ENCODE measurements at regions not wholly inside any gene's neighbourhood (a gene's known extent, or its start where the extent isn't known, plus 50 kb on each side); places are given as distances from the start of the nearest gene placed in this dataset.

DNA sequence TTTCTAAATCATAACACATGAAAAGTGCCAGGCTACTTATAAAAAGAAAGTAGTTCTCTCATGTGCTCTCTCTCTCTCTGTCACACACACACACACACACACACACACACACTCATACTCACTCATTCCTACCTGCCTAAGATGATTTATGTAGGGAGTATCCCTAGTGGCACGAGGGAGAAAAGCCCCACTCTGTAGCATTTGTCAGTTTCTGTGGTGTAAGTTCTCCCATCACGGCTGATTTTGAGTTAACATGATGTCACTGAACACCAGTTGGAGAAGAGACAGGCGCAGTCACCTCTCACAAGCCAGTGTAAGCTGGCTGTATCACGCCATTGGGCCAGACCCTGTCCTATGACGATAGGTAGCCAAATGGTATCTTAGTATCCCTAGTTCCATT lies 395.4 kb downstream of the SFMBT2 start:
- TF ChIP-seq STAT1 (IDR thresholded peaks at IDR 0.05; ENCODE audit: unreplicated experiment) (no peak), REST (IDR thresholded peaks at IDR 0.05; ENCODE audit: unreplicated experiment) (no peak), ZNF462 (CRISPR knock-in tag; IDR thresholded peaks at IDR 0.05) (no peak), CREB1 (CRISPR knock-in tag; IDR thresholded peaks at IDR 0.05; ENCODE audit: low read depth) (no peak), CTCF (conservative IDR thresholded peaks at IDR 0.05; ENCODE audit: low read depth in 2 of 2) (no peak), EZH2phosphoT487 (IDR thresholded peaks at IDR 0.05; ENCODE audit: unreplicated experiment) (no peak)
- TF ChIP-seq, protein P1, sequence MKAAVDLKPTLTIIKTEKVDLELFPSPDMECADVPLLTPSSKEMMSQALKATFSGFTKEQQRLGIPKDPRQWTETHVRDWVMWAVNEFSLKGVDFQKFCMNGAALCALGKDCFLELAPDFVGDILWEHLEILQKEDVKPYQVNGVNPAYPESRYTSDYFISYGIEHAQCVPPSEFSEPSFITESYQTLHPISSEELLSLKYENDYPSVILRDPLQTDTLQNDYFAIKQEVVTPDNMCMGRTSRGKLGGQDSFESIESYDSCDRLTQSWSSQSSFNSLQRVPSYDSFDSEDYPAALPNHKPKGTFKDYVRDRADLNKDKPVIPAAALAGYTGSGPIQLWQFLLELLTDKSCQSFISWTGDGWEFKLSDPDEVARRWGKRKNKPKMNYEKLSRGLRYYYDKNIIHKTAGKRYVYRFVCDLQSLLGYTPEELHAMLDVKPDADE (IDR thresholded peaks at IDR 0.05), result no peak
- no peaks in the 10 kb centered on the region for H4K20me1 ChIP-seq (replicated peaks; ENCODE audit: insufficient read depth)
- H3K27me3 Mint-ChIP-seq (ENCODE audit: insufficient read depth, low read depth, poor library complexity), result no peaks in the 10 kb centered on the region
- H3K27me3 ChIP-seq (ENCODE audit: insufficient read depth), result no peaks in the 10 kb centered on the region
- no peak for ATAC-seq
- no peak overlapping the region for H3K4me3 Mint-ChIP-seq
- H3K36me3 Mint-ChIP-seq (ENCODE audit: low read depth), result no peaks in the 10 kb centered on the region
- no peak overlapping the region for H3K27ac ChIP-seq (ENCODE audit: low read depth)
- no peaks in the 10 kb centered on the region for H3K36me3 ChIP-seq (ENCODE audit: insufficient read depth)
- no peak overlapping the region for H3K4me2 ChIP-seq
- no peak overlapping the region for H2AFZ ChIP-seq
- no peaks in the 10 kb centered on the region for H3K79me2 ChIP-seq (replicated peaks; ENCODE audit: insufficient read depth)
- peaks cover 5% of the 10 kb centered on the region; the same call in 1 of the 3 replicates for H3K9me3 Mint-ChIP-seq
- no peak for DNase-seq (ENCODE audit: low spot score)
- H3K4me1 Mint-ChIP-seq, result no peaks in the 10 kb centered on the region
- H3K4me3 ChIP-seq, result no peak overlapping the region
- peaks cover 4% of the 10 kb centered on the region; the same call in 1 of the 2 replicates for H3K9me2 ChIP-seq (ENCODE audit: insufficient read depth)
- H3K4me1 ChIP-seq (ENCODE audit: insufficient read depth), result no peaks in the 10 kb centered on the region
- no peak overlapping the region for H3K27ac Mint-ChIP-seq
- no peaks in the 10 kb centered on the region for H3F3A ChIP-seq (replicated peaks; ENCODE audit: low read depth)
